Breast epithelium (tissue), 3 donors: ENCODE measurements at regions not wholly inside any gene's neighbourhood (a gene's known extent, or its start where the extent isn't known, plus 50 kb on each side); places are given as distances from the start of the nearest gene placed in this dataset.

ENCODE experiments used
- CTCF ChIP-seq, 3 donors: fragments of 450-650 bp; IDR thresholded peaks; one replicate each; pipeline ENCODE4 v1.5.1; 2016 to 2017; ENCODE audit warnings: antibody characterized with exemption in 3 of 3, mild to moderate bottlenecking in 3 of 3, moderate library complexity in 3 of 3
- POLR2AphosphoS5 ChIP-seq, 3 donors: sonication (generic); formaldehyde crosslinking; IDR thresholded peaks; one replicate each; pipeline ENCODE4 v1.6.1; 2017; ENCODE audit warnings: antibody characterized with exemption in 3 of 3

GRCh38 chr5:109998208-109998607, 308.5 kb downstream of the MAN2A1 start:
- TF ChIP-seq CTCF (IDR thresholded peaks at IDR 0.05), result no peak
- no peak for TF ChIP-seq POLR2AphosphoS5 (IDR thresholded peaks at IDR 0.05)
